ENCODE measurements at regions not wholly inside any gene's neighbourhood (a gene's known extent, or its start where the extent isn't known, plus 50 kb on each side); places are given as distances from the start of the nearest gene placed in this dataset.
A peak's percentile ranks its signal among the peaks of the same experiment; 100 is the strongest.

DNA sequence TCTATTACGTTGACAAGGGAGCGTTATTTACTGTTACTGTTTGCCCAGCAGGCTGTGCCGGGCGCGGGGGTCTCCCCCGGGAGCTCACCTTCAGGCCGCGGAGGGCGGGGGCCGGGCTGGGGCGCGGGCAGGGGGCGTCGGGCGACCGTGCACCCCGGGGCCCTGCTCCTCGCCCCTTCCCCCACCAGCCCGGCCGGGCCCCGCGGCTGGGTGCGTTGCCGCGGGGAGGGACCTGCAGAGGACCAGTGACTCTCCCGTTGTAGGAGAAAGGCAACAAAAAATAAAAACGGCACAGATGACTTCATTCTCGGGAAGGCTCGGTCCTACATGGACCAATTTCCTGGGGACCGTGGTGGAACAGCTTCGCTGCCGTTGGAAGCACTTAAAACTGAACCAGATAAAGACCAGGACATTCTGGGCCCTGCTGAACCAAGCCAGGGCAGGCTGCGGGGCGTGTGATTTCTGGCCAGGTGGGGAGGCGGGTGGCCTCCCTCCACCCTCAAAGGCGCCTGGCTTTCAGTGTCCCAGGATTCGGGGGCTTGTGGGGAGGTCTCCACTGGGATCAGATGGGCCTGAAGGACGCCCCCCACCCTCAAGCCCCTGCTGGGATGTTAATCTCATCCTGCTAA lies 57.4 kb downstream of the IGLL1 start:
- no peak for DNase-seq

DNA sequence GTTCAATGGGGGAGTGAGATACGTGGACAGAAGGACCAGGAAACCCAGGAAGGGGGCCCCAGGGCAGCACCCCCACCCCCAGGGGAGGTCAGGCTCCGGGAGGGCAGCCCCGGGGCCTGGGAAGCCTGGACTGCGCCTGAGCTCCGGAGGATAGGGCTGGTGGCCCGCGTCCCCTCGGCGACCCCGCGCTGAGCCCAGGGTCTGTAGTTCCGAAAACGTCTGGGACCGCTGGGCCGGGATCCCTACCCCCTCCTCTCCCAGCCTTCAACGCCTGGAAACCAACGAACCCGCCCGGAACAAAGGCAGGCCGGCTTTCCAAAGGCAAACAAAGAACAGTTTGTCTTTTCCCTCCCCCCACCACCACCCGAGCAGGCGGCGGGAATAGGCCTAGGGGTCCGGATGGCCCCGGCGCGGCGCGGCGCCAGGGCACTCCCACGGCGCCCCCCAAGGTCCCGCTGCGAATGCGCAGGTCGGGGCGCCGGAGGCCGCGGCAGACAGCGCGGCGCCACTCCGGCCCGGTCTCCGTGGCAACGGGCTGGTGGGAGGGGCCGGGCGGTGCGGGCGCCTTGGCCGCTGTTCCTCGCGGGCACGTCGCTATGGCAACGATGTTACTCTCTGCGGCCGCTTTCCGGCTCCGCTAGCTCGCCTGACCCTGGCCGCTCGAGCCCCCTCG lies 58.5 kb downstream of the IGLL1 start:
- peak; percentile 57 for DNase-seq

GRCh38 chr22:23520863-23521440 lies 59.1 kb downstream of the IGLL1 start:
- no peak for DNase-seq

DNA sequence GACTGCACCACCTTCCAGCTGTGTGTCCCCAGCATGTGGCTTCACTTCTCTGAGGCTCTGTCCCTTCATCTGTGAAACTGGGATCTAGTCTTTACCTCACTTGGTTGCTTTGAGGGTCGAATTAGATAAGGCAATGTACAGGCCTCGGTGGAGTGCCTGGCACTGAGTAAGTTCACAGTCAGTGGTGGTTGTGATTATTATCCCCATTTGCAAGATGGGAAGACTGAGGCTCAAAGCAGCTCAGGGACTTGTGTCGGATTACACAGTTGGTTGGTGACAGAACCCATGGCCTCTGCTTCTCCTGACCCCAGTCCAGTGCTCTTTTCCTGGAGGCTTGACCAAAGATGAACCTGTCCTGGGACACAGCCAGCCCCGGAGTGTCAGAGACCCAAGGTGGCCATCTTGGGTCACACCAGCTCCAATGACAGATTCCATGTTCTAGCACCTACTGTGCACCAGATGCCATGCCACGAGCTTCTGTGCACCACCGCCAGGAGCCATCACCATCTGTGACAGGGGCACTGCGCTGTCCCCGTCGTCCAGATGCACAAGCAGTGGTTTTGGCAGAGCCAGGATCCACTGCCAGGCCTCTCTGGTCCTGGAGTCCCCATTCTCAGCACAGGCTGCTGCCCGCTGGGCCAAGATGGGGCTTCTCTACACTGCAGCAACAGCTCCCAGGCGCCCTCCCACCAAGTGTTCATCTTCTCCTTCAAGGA lies 60.5 kb downstream of the IGLL1 start:
- no peak for DNase-seq

GRCh38 chr22:23518376-23519187 lies 61.5 kb downstream of the IGLL1 start:
- DNase-seq = no peak

GRCh38 chr22:23517804-23518375 lies 62.2 kb downstream of the IGLL1 start:
- no peak for DNase-seq

DNA sequence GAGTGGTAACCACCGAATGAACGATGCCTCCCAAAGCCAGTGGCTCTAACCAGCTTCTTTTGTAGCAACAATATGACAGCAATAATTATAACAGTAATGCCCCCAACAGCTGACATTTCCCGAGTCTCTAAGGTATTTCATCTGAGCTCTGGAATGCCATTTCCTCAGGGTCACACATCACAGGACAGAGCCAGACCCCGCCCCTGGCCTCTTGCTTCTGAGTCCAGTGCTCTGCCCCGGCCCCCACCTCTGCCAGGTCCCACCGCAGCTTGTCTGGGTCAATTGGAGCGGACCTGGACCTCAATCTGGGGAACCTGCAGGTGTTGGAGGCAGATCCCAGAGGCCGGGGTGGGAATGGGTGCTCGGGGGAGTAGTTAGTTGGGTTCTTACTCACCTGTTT lies 63.8 kb downstream of the IGLL1 start:
- DNase-seq = no peak

DNA sequence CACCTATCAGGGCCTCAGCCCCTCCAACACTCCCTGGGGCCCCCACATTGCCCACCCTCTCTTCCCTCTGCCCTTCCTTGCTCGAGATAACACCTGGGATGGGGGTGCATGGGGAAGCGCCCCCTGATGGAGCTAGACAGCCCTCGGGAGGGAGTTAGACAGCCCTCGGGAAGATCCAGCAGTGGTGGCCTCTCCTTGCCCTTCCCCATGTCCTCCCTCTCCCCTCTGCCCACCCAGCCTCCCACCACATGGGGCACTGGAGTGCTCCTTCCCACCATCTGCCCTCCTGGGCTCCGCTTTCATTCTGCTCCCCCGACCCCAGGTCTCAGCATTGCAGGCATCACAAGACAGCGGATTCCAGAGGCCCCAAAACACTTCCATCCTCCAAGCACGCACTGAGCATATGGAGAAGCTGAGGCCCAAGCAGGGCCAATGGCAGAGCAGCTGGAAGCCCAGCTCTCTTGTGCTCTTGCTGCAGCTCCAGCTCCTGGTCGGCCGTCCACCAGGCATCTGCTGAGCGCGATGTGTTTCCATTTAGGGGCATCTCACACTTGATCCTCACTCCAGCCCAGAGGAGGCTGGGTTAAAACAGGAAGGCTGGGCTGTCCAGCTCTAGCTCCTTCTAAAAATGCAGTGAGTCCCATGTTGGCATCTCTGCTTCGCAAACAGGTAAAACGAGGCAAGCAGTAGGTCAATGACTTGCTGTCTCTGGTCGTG lies 65.6 kb downstream of the IGLL1 start:
- no peak for DNase-seq

GRCh38 chr22:23513705-23514104 lies 66.4 kb downstream of the IGLL1 start:
- no peak for DNase-seq

GRCh38 chr22:23513133-23513532 lies 67.0 kb downstream of the IGLL1 start:
- DNase-seq = no peak

DNA sequence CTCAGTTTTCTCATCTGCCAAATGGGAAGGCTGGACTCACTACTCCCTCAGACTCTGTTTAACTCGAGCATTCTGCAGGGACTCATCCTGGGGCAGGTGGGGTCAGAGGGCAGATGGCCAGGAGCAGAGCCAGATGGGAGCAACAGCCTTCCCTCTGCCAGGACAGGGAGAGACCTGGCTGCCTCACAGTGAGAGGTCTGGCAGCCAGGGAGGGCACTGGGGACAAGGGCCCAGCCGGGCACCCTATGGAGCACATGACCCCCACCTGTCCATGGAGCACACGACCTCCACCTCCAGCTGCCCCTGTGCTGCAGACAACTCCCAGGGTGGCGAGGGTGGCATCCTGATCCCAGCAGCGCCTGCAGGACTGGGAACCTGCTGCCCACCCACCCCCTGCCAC lies 67.4 kb downstream of the IGLL1 start:
- no peak for DNase-seq

GRCh38 chr22:23512348-23512705 lies 67.8 kb downstream of the IGLL1 start:
- no peak for DNase-seq

DNA sequence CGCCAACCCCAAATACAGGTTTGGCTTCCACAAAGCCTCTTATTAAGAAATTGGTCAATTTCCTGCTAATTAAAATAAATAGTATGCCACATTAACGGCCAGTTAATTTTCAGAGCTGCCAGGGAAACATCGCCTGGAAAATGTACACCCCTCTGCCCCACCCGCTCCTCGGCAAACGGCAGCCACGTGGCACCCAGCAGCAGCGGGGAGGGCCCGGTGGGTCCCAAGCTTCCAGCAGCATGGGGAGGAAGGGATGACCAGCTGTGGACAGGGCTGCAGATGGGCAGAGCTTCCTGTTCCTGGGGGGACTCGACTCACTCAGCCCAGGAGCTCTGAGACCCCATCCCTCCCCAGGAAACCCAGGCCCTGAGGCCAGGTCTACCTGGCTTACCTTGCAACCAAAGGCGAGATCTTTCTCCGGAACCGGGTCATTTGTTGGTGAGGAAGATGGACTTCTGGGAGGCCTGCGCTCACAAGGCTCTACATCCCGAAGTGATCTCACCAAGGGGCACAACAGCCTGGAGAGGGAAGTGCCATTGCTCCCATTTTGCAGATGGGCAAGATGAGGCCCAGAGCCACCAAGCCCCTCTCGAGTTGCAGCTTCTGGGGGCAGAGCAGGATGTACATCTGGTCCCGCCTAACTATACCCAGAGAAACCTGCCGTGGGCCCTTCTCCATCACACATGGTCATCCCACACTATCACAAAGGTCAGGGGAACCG lies 68.3 kb downstream of the IGLL1 start:
- no peak for DNase-seq

DNA sequence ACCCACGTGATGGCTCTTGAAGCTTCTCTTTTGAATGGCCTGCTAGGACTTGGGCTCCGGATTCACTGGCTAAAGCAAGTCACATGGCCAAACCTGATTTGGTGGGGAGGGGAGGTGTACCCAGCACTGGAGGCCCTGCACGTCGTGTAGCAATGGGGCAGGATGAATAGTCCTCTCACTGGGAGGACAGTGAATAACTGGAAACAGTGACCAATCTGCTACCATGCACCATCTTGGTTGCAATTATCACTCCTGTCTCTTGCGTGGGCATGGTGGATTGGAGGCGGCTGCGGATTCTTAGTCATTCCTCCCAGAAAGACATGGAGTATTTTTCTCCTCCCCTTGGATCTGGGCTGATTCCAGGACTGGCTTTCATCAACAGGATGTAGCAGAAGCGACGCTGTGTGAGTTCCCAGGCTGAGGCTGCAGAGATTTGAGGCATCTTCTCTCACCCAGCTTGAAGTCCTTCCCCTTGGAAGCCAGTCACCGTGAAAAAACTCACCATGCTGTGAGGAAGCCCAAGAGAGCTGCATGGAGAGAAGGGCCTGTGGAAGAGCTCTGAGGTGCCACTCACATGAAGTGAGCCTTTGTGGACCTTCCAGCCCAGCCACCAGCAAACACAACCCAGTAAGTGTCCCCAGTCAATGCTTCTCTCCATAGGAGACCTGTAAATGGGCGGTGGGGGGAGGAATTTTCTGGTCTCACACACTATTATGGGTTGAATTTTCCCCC lies 70.4 kb downstream of the IGLL1 start:
- no peak for DNase-seq

DNA sequence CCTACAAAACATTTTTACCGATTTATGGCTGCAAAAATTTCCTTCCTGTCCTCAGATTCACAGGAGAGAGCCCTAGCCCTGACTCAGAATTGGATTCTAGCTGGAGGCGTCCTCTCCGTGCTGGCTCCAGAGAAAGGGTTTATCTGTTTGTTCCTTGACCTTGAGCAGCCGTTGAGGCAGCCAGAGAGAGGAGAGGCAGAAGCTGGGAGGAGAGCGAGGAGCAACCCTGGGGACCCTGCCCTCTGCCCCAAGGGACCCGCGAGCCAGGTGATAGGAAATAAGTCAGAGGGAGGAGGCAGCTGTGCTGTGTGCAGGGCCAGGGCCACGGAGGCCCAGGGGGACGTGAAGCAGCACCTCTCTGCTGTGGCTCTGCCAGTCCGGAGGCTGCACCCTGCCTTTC lies 75.6 kb downstream of the IGLL1 start:
- no peak for DNase-seq

- no peak for DNase-seq
Measured at GRCh38 chr22:23503736-23504440, 76.2 kb downstream of the IGLL1 start.

GRCh38 chr22:23503142-23503541 lies 76.9 kb downstream of the IGLL1 start:
- no peak for DNase-seq

DNA sequence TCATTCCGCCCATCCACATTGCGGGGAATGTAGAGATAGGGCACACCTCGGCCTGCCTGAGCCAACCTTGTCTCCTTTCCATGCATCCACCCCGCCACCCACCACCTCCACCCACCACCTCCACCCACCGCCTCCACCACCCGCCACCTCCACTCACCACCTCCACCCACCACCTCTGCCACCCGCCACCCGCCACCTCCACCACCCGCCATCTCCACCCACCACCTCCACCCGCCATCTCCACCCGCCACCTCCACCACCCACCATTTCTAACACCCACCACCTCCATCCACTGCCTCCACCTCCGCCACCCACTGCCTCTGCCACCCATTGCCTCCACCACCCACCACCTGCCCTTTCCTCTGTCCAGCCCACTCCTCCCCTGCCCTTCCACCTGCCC lies 78.4 kb downstream of the IGLL1 start:
- DNase-seq = no peak

- no peak for DNase-seq
Measured at GRCh38 chr22:23501261-23501619, 78.8 kb downstream of the IGLL1 start.

Measured in DMS 273 treated with DMSO at 0.1 percent for 48 hours (cell line).